NB4 (cell line): ENCODE measurements at regions not wholly inside any gene's neighbourhood (a gene's known extent, or its start where the extent isn't known, plus 50 kb on each side); places are given as distances from the start of the nearest gene placed in this dataset.

Experiments used
- DNase-seq: peaks from one replicate; pipeline ENCODE4 v3.0.0; 2010; ENCODE audit warnings: low read depth
- H3K4me3 ChIP-seq: one replicate; pipeline ENCODE4 v1.5.1; 2011; ENCODE audit warnings: mild to moderate bottlenecking, low read depth, low read length, moderate library complexity
- CTCF ChIP-seq: IDR thresholded peaks from one replicate; pipeline ENCODE4 v1.5.1; 2012; ENCODE audit warnings: low read depth, low read length
- MAX ChIP-seq: IDR thresholded peaks from 2 replicates; pipeline ENCODE4 v1.6.1; 2011; ENCODE audit warnings: low read depth, low read length
- MYC ChIP-seq: IDR thresholded peaks from 2 replicates; pipeline ENCODE4 v1.6.1; 2011; ENCODE audit warnings: low read depth, low read length
- POLR2A ChIP-seq: IDR thresholded peaks from 2 replicates; pipeline ENCODE4 v1.6.1; 2011; ENCODE audit warnings: mild to moderate bottlenecking; ENCODE audit not compliant: insufficient read length; ENCODE audit errors: extremely low read depth

- DNase-seq, result no peak
- TF ChIP-seq MAX (no peak), POLR2A (no peak), MYC (no peak), CTCF (no peak)
- no peak overlapping the region for H3K4me3 ChIP-seq
Measured at GRCh38 chr1:50335036-50335435, 88.2 kb downstream of the DMRTA2 start.

GRCh38 chr1:50333595-50333974, 89.7 kb downstream of the DMRTA2 start:
- H3K4me3 ChIP-seq, result no peak overlapping the region
- peak; percentile 37 for TF ChIP-seq CTCF
- TF ChIP-seq MAX, result no peak
- no peak for TF ChIP-seq POLR2A
- TF ChIP-seq MYC, result no peak
- peak; percentile 53 for DNase-seq

- peak; percentile 56 for DNase-seq
- no peak overlapping the region for H3K4me3 ChIP-seq
- TF ChIP-seq MYC (no peak), CTCF (peak; percentile 74)
Measured at GRCh38 chr1:50332941-50333594, 90.2 kb downstream of the DMRTA2 start.

GRCh38 chr1:50329332-50329932, 93.8 kb downstream of the DMRTA2 start:
- H3K4me3 ChIP-seq, result no peak overlapping the region
- DNase-seq, result no peak
- TF ChIP-seq CTCF, result peak; percentile 13
- TF ChIP-seq MYC, result no peak

- no peak overlapping the region for H3K4me3 ChIP-seq
- TF ChIP-seq CTCF (no peak), MAX (no peak), POLR2A (no peak), MYC (no peak)
- DNase-seq, result no peak
Measured at GRCh38 chr1:50328552-50328951, 94.7 kb downstream of the DMRTA2 start.

- DNase-seq, result no peak
- no peak for TF ChIP-seq CTCF
- TF ChIP-seq MAX, result no peak
- H3K4me3 ChIP-seq, result no peak overlapping the region
Measured at GRCh38 chr1:50326026-50326425, 97.2 kb downstream of the DMRTA2 start.
